GM19240 (cell line): ENCODE measurements at regions not wholly inside any gene's neighbourhood (a gene's known extent, or its start where the extent isn't known, plus 50 kb on each side); places are given as distances from the start of the nearest gene placed in this dataset.

Experiments used
- DNase-seq: peaks from one replicate; pipeline ENCODE4 v3.0.0; 2011; ENCODE audit warnings: low spot score; ENCODE audit not compliant: insufficient read length

GRCh38 chr15:70406617-70407335 lies 309.1 kb upstream of the TLE3 start:
- no peak for DNase-seq

GRCh38 chr15:70401709-70402108 lies 304.0 kb upstream of the TLE3 start:
- DNase-seq: no peak

- DNase-seq: no peak
Measured at GRCh38 chr15:70400766-70401541, 303.2 kb upstream of the TLE3 start.

- DNase-seq: no peak
Measured at GRCh38 chr15:70399204-70399603, 301.5 kb upstream of the TLE3 start.

GRCh38 chr15:70398694-70399093 lies 301.0 kb upstream of the TLE3 start:
- no peak for DNase-seq

GRCh38 chr15:70396807-70397206 lies 299.1 kb upstream of the TLE3 start:
- no peak for DNase-seq

GRCh38 chr15:70395164-70395563 lies 297.4 kb upstream of the TLE3 start:
- DNase-seq: no peak

GRCh38 chr15:70390723-70391122 lies 293.0 kb upstream of the TLE3 start:
- DNase-seq: no peak

GRCh38 chr15:70387993-70388392 lies 290.3 kb upstream of the TLE3 start:
- DNase-seq: no peak

GRCh38 chr15:70387081-70387480 lies 289.4 kb upstream of the TLE3 start:
- DNase-seq: no peak

GRCh38 chr15:70385711-70386110 lies 288.0 kb upstream of the TLE3 start:
- DNase-seq: no peak

- DNase-seq: no peak
Measured at GRCh38 chr15:70385052-70385451, 287.3 kb upstream of the TLE3 start.

GRCh38 chr15:70383856-70384255 lies 286.1 kb upstream of the TLE3 start:
- DNase-seq: no peak

GRCh38 chr15:70382762-70383458 lies 285.2 kb upstream of the TLE3 start:
- DNase-seq: no peak

GRCh38 chr15:70382009-70382749 lies 284.5 kb upstream of the TLE3 start:
- no peak for DNase-seq

GRCh38 chr15:70379938-70380883 lies 282.5 kb upstream of the TLE3 start:
- DNase-seq: no peak

GRCh38 chr15:70379134-70379533 lies 281.4 kb upstream of the TLE3 start:
- no peak for DNase-seq

GRCh38 chr15:70378126-70379031 lies 280.7 kb upstream of the TLE3 start:
- DNase-seq: no peak

GRCh38 chr15:70376929-70377691 lies 279.4 kb upstream of the TLE3 start:
- DNase-seq: no peak
